ENCODE measurements at regions not wholly inside any gene's neighbourhood (a gene's known extent, or its start where the extent isn't known, plus 50 kb on each side); places are given as distances from the start of the nearest gene placed in this dataset.

- no peaks in the 10 kb centered on the region; the same call in 2 of the 3 replicates for H3K36me3 Mint-ChIP-seq (ENCODE audit: low read depth)
- Histone ChIP-seq H3K4me1 (ENCODE audit: insufficient read depth) (peaks cover 12% of the 10 kb centered on the region), H3K27me3 (ENCODE audit: insufficient read depth) (no peaks in the 10 kb centered on the region), H3K9me2 (ENCODE audit: insufficient read depth) (no peaks in the 10 kb centered on the region), H2AFZ (no peak overlapping the region), H3K4me3 (no peak overlapping the region), H3K36me3 (ENCODE audit: insufficient read depth) (no peaks in the 10 kb centered on the region), H4K20me1 (replicated peaks; ENCODE audit: insufficient read depth) (no peaks in the 10 kb centered on the region), H3K79me2 (replicated peaks; ENCODE audit: insufficient read depth) (no peaks in the 10 kb centered on the region), H3F3A (replicated peaks; ENCODE audit: low read depth) (no peaks in the 10 kb centered on the region), H3K27ac (ENCODE audit: low read depth) (no peak overlapping the region), H3K4me2 (no peak overlapping the region)
- peaks cover 12% of the 10 kb centered on the region for H3K4me1 Mint-ChIP-seq
- no peak overlapping the region for H3K27ac Mint-ChIP-seq
- no peak for ATAC-seq
- H3K4me3 Mint-ChIP-seq = no peak overlapping the region
- H3K9me3 Mint-ChIP-seq = no peaks in the 10 kb centered on the region
- H3K27me3 Mint-ChIP-seq (ENCODE audit: insufficient read depth, low read depth, poor library complexity) = peaks cover 4% of the 10 kb centered on the region
- TF ChIP-seq ZNF462 (CRISPR knock-in tag; IDR thresholded peaks at IDR 0.05) (no peak), ZNF331 (CRISPR knock-in tag; IDR thresholded peaks at IDR 0.05; ENCODE audit: low read depth) (no peak), JUNB (IDR thresholded peaks at IDR 0.05; ENCODE audit: unreplicated experiment) (no peak), CREB1 (CRISPR knock-in tag; IDR thresholded peaks at IDR 0.05; ENCODE audit: low read depth) (no peak), REST (IDR thresholded peaks at IDR 0.05; ENCODE audit: unreplicated experiment) (no peak), NANOG (IDR thresholded peaks at IDR 0.05; ENCODE audit: borderline replicate concordance) (no peak), EZH2 (IDR thresholded peaks at IDR 0.05; ENCODE audit: low read depth, unreplicated experiment) (no peak), POLR2AphosphoS5 (IDR thresholded peaks at IDR 0.05; ENCODE audit: low read depth) (no peak), EZH2phosphoT487 (IDR thresholded peaks at IDR 0.05; ENCODE audit: unreplicated experiment) (no peak), STAT1 (IDR thresholded peaks at IDR 0.05; ENCODE audit: unreplicated experiment) (no peak), ETS1 (IDR thresholded peaks at IDR 0.05) (no peak), ZNF114 (CRISPR knock-in tag; IDR thresholded peaks at IDR 0.05) (no peak), CTCF (conservative IDR thresholded peaks at IDR 0.05; ENCODE audit: low read depth in 2 of 2) (no peak)
- no peak for DNase-seq (ENCODE audit: low spot score)
Observed at GRCh38 chr11:116465056-116465455, 307.7 kb downstream of the BUD13 start.
